Body of pancreas (tissue), 4 donors: ENCODE measurements at regions not wholly inside any gene's neighbourhood (a gene's known extent, or its start where the extent isn't known, plus 50 kb on each side); places are given as distances from the start of the nearest gene placed in this dataset.
"Not testable (repeated sequence)": the region's sequence is repeated elsewhere in the genome, so short reads cannot be mapped to it uniquely, and the experiment has no call there.

Source experiments
- ATAC-seq: fragments of 150-250 bp; one replicate; pipeline ENCODE4 v1.9.1; 2016
- DNase-seq, 4 donors: peaks; one replicate each; pipeline ENCODE4 v3.0.0-alpha.2; 2019
- H3K27ac ChIP-seq, 4 donors: fragments of 200-600 bp; sonication (generic); 1 replicate in 3 of 4; 2 replicates in 1 of 4; pipeline versions ENCODE4 v1.5.1 to v1.6.1; 2016 to 2019; ENCODE audit warnings: mild to moderate bottlenecking in 1 of 4, mixed read lengths in 1 of 4, moderate library complexity in 1 of 4
- H3K27me3 ChIP-seq, 2 donors: fragments of 200-600 bp; sonication (generic); one replicate each; pipeline ENCODE4 v1.6.0; 2016; ENCODE audit warnings: mild to moderate bottlenecking in 1 of 2
- H3K36me3 ChIP-seq, 2 donors: fragments of 200-600 bp; sonication (generic); replicated peaks in 1 of 2; 2 replicates each; pipeline ENCODE4 v1.5.1; 2016; ENCODE audit warnings: low read depth in 2 of 2; ENCODE audit not compliant: insufficient read depth in 1 of 2
- H3K4me1 ChIP-seq: fragments of 200-600 bp; sonication (generic); one replicate; pipeline ENCODE4 v1.6.0; 2016
- H3K4me3 ChIP-seq, 2 donors: fragments of 200-600 bp; sonication (generic); 1 replicate in 1 of 2; 2 replicates in 1 of 2; pipeline ENCODE4 v1.5.1; 2016 to 2019
- H3K9me3 ChIP-seq, 3 donors: fragments of 200-600 bp; sonication (generic); 1 replicate in 2 of 3; 2 replicates in 1 of 3; pipeline ENCODE4 v1.5.1; 2016
- CTCF ChIP-seq, 7 experiments: fragments of 450-650 bp in 4 of 7; fragments of 200-600 bp in 3 of 7; sonication (generic) in 3 of 7; IDR thresholded peaks; one replicate each; pipeline ENCODE4 v1.5.1; 2016 to 2019; ENCODE audit warnings: antibody characterized with exemption in 7 of 7
- POLR2A ChIP-seq, 3 donors: fragments of 450-650 bp; IDR thresholded peaks; one replicate each; pipeline ENCODE4 v1.6.1; 2016; ENCODE audit warnings: antibody characterized with exemption in 3 of 3, mild to moderate bottlenecking in 2 of 3
- WGBS, 2 donors: methylation state at CpG; one replicate each; pipeline ENCODE4 v1.1.5; 2017; 5-methylcytosine and 5-hydroxymethylcytosine counted together
- intact Hi-C: fragments of 100-400 bp; cut with DNase I; formaldehyde crosslinking; loops from one replicate; pipeline ENCODE4 v1.15.1; 2023

- DNase-seq, result no peak
- Histone ChIP-seq H3K4me1 (no peaks in the 10 kb centered on the region), H3K9me3 (no peaks in the 10 kb centered on the region), H3K27ac (no peak overlapping the region), H3K27me3 (no peaks in the 10 kb centered on the region), H3K36me3 (no peaks in the 10 kb centered on the region), H3K4me3 (no peak overlapping the region)
- no peak for ATAC-seq
- intact Hi-C loops, result no loop called here
- 43 to 64% methylated on average over 1 of the region's 1 CpG for WGBS, 2 donors
- TF ChIP-seq CTCF (IDR thresholded peaks at IDR 0.05) (no peak), POLR2A (IDR thresholded peaks at IDR 0.05) (no peak)
Observed at GRCh38 chr9:103552712-103553111, 541.4 kb upstream of the SMC2 start.

- ATAC-seq (no peak), DNase-seq (no peak)
- H3K9me3 ChIP-seq, result no peaks in the 10 kb centered on the region
- no peak overlapping the region for H3K27ac ChIP-seq
- H3K36me3 ChIP-seq, result no peaks in the 10 kb centered on the region
- TF ChIP-seq CTCF (IDR thresholded peaks at IDR 0.05) (no peak), POLR2A (IDR thresholded peaks at IDR 0.05) (no peak)
- intact Hi-C loops, result no loop called here
- H3K4me3 ChIP-seq, result no peak overlapping the region
- no peaks in the 10 kb centered on the region for H3K4me1 ChIP-seq
- H3K27me3 ChIP-seq, result no peaks in the 10 kb centered on the region
Observed at GRCh38 chr9:103574056-103574455, 520.1 kb upstream of the SMC2 start.

GRCh38 chr9:103586721-103587120, 507.4 kb upstream of the SMC2 start:
- H3K4me1 ChIP-seq, result no peaks in the 10 kb centered on the region
- no peaks in the 10 kb centered on the region for H3K27me3 ChIP-seq
- H3K27ac ChIP-seq, result no peak overlapping the region
- WGBS, 2 donors, result 60 to 68% methylated on average over 4 to 6 of the region's 6 CpGs
- intact Hi-C loops, result no loop called here
- peaks cover 0 to 4% (median 0%) of the 10 kb centered on the region in 3 donors for H3K9me3 ChIP-seq
- DNase-seq (no peak), ATAC-seq (no peak)
- no peaks in the 10 kb centered on the region for H3K36me3 ChIP-seq
- H3K4me3 ChIP-seq, result no peak overlapping the region
- no peak for TF ChIP-seq POLR2A (IDR thresholded peaks at IDR 0.05)
- TF ChIP-seq CTCF (IDR thresholded peaks at IDR 0.05), result no peak

- Histone ChIP-seq H3K27me3 (no peaks in the 10 kb centered on the region), H3K4me3 (no peak overlapping the region), H3K36me3 (no peaks in the 10 kb centered on the region), H3K4me1 (no peaks in the 10 kb centered on the region), H3K9me3 (peaks cover 0 to 7% (median 0%) of the 10 kb centered on the region in 3 donors), H3K27ac (no peak overlapping the region)
- intact Hi-C loops, result no loop called here
- DNase-seq (no peak), ATAC-seq (no peak)
- WGBS, 2 donors, result 67 to 83% methylated on average over 1 of the region's 1 CpG
- TF ChIP-seq CTCF (IDR thresholded peaks at IDR 0.05), result no peak
- no peak for TF ChIP-seq POLR2A (IDR thresholded peaks at IDR 0.05)
Observed at GRCh38 chr9:103601287-103601686, 492.8 kb upstream of the SMC2 start.

GRCh38 chr9:103611950-103612349, 482.2 kb upstream of the SMC2 start:
- intact Hi-C loops, H3K36me3 ChIP-seq, H3K9me3 ChIP-seq, ATAC-seq, H3K4me3 ChIP-seq, H3K27me3 ChIP-seq, H3K27ac ChIP-seq, DNase-seq, H3K4me1 ChIP-seq: not testable (repeated sequence)
- WGBS, 2 donors, result 77 to 88% methylated on average over 8 to 14 of the region's 14 CpGs
